ENCODE measurements at regions not wholly inside any gene's neighbourhood (a gene's known extent, or its start where the extent isn't known, plus 50 kb on each side); places are given as distances from the start of the nearest gene placed in this dataset.

- 72% methylated on average over 4 of the region's 9 CpGs for WGBS (ENCODE audit: insufficient coverage)
- DNase-seq, result no peak
- H3K9me3 ChIP-seq (replicated peaks; ENCODE audit: control insufficient read depth, low read depth, low read length), result no peaks in the 10 kb centered on the region
- no peaks in the 10 kb centered on the region for H3K4me1 ChIP-seq (ENCODE audit: control insufficient read depth, insufficient read depth, low read length)
- no peak overlapping the region for H3K4me3 ChIP-seq (ENCODE audit: low read length)
- no peak overlapping the region for H3K27ac ChIP-seq (ENCODE audit: low read length)
- no peaks in the 10 kb centered on the region for H3K27me3 ChIP-seq (ENCODE audit: control insufficient read depth, insufficient read depth, low read length)
- no peaks in the 10 kb centered on the region for H3K36me3 ChIP-seq (ENCODE audit: control insufficient read depth, insufficient read depth, low read length)
Measured at GRCh38 chr13:110063490-110064421, 243.2 kb downstream of the COL4A1 start.

DNA sequence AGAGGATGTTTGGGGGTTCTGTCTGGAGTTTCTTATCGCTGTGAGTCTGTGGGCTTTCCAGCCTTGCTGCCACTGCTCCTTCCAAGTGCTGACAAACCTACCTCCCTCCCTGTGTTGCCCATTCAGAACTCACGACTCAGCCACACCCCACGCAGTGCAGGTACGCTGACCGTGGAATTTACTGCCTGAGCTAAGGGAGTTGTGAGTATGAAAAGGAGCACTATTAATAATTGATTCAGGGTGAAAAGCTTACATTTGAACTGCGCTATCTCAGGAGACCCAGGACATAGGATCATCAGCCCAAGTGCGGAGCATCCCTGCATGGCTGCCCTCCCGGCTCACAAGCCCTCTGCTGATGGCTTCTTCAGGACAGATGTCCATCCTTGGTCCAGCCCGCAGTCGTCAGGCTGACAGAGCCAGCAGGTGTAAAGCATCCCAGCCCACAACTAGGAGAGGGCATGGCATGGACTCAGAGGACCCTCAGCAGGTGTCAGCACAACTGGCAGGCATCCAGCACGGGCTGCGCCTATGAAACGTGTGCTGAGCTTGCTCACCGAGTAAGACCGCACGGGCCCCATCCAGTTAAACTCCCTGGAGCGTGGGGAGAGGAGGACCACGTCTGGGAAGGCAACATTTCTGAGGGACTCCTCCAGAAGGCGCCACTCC, 244.0 kb downstream of the COL4A1 start:
- peak; percentile 26 for DNase-seq
- H3K27ac ChIP-seq (ENCODE audit: low read length), result no peak overlapping the region

GRCh38 chr13:110062077-110062776, 244.7 kb downstream of the COL4A1 start:
- whole genome bisulfite sequencing (ENCODE audit: insufficient coverage), result 82% methylated on average over 10 of the region's 10 CpGs
- Histone ChIP-seq H3K4me1 (ENCODE audit: control insufficient read depth, insufficient read depth, low read length) (no peaks in the 10 kb centered on the region), H3K36me3 (ENCODE audit: control insufficient read depth, insufficient read depth, low read length) (no peaks in the 10 kb centered on the region), H3K4me3 (ENCODE audit: low read length) (no peak overlapping the region), H3K27me3 (ENCODE audit: control insufficient read depth, insufficient read depth, low read length) (no peaks in the 10 kb centered on the region), H3K27ac (ENCODE audit: low read length) (no peak overlapping the region), H3K9me3 (replicated peaks; ENCODE audit: control insufficient read depth, low read depth, low read length) (no peaks in the 10 kb centered on the region)
- no peak for DNase-seq

More for the DNA sequence above, 244.0 kb downstream of the COL4A1 start:
- H3K36me3 ChIP-seq (ENCODE audit: control insufficient read depth, insufficient read depth, low read length), result no peaks in the 10 kb centered on the region
- H3K27me3 ChIP-seq (ENCODE audit: control insufficient read depth, insufficient read depth, low read length), result no peaks in the 10 kb centered on the region
- no peak overlapping the region for H3K4me3 ChIP-seq (ENCODE audit: low read length)
- WGBS (ENCODE audit: insufficient coverage), result 82% methylated on average over 14 of the region's 19 CpGs
- H3K4me1 ChIP-seq (ENCODE audit: control insufficient read depth, insufficient read depth, low read length), result no peaks in the 10 kb centered on the region
- H3K9me3 ChIP-seq (replicated peaks; ENCODE audit: control insufficient read depth, low read depth, low read length), result no peaks in the 10 kb centered on the region

DNA sequence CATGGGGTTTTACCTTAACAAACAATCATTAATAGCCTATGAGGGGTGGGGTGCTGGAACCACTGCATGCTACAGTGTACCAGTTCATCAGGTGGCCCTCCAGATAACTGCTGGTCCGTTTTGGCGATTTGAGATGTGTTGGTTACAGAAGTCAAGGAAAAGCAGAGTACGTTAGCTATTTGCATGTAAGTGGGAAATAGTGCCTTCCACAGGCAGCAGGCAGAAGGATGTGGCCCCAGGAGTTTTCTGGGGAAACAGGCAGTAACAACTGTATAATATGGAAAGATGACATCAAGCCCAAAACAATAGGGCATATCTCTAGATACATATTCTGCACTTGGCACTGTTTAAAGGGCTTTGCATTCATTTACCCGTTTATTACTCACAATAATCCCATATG, 245.7 kb downstream of the COL4A1 start:
- no peak for DNase-seq
- WGBS (ENCODE audit: insufficient coverage), result 90% methylated on average over 3 of the region's 4 CpGs
- H3K4me3 ChIP-seq (ENCODE audit: low read length), result no peak overlapping the region

GRCh38 chr13:110057052-110057451, 249.9 kb downstream of the COL4A1 start:
- H3K4me1 ChIP-seq (ENCODE audit: control insufficient read depth, insufficient read depth, low read length), result no peaks in the 10 kb centered on the region
- 68% methylated on average over 3 of the region's 9 CpGs for WGBS (ENCODE audit: insufficient coverage)
- H3K27me3 ChIP-seq (ENCODE audit: control insufficient read depth, insufficient read depth, low read length), result no peaks in the 10 kb centered on the region
- no peaks in the 10 kb centered on the region for H3K9me3 ChIP-seq (replicated peaks; ENCODE audit: control insufficient read depth, low read depth, low read length)
- no peak for DNase-seq
- H3K27ac ChIP-seq (ENCODE audit: low read length), result no peak overlapping the region
- H3K36me3 ChIP-seq (ENCODE audit: control insufficient read depth, insufficient read depth, low read length), result no peaks in the 10 kb centered on the region
- H3K4me3 ChIP-seq (ENCODE audit: low read length), result no peak overlapping the region

More for the DNA sequence above, 245.7 kb downstream of the COL4A1 start:
- Histone ChIP-seq H3K9me3 (replicated peaks; ENCODE audit: control insufficient read depth, low read depth, low read length) (no peaks in the 10 kb centered on the region), H3K36me3 (ENCODE audit: control insufficient read depth, insufficient read depth, low read length) (no peaks in the 10 kb centered on the region), H3K27me3 (ENCODE audit: control insufficient read depth, insufficient read depth, low read length) (no peaks in the 10 kb centered on the region), H3K27ac (ENCODE audit: low read length) (no peak overlapping the region), H3K4me1 (ENCODE audit: control insufficient read depth, insufficient read depth, low read length) (no peaks in the 10 kb centered on the region)

DNA sequence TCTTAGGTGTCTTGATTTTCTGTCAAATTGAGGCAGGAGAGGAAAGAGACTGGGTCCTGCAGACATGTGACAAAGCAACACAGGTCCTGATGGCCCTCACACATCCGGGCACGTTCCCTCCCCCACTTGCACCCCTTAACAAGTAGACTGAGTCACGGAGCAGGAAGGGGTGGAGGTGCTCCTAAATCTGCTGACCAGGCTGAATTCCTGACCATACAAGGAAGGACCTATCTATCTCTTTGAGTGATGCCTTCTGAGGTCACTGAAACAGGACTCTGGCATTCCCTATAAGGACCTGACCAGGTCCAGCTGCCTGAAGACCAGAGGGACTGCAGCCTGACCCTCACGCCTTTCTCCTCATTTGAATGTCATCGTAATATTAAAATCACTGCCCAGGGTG, 250.3 kb downstream of the COL4A1 start:
- Histone ChIP-seq H3K36me3 (ENCODE audit: control insufficient read depth, insufficient read depth, low read length) (no peaks in the 10 kb centered on the region), H3K27ac (ENCODE audit: low read length) (no peak overlapping the region), H3K4me3 (ENCODE audit: low read length) (no peak overlapping the region), H3K9me3 (replicated peaks; ENCODE audit: control insufficient read depth, low read depth, low read length) (no peaks in the 10 kb centered on the region), H3K27me3 (ENCODE audit: control insufficient read depth, insufficient read depth, low read length) (no peaks in the 10 kb centered on the region), H3K4me1 (ENCODE audit: control insufficient read depth, insufficient read depth, low read length) (no peaks in the 10 kb centered on the region)
- no peak for DNase-seq
- 85% methylated on average over 3 of the region's 5 CpGs for WGBS (ENCODE audit: insufficient coverage)

GRCh38 chr13:110055089-110055488, 251.9 kb downstream of the COL4A1 start:
- no peak overlapping the region for H3K27ac ChIP-seq (ENCODE audit: low read length)
- no peak overlapping the region for H3K4me3 ChIP-seq (ENCODE audit: low read length)
- no peaks in the 10 kb centered on the region for H3K27me3 ChIP-seq (ENCODE audit: control insufficient read depth, insufficient read depth, low read length)
- no peaks in the 10 kb centered on the region for H3K36me3 ChIP-seq (ENCODE audit: control insufficient read depth, insufficient read depth, low read length)
- H3K4me1 ChIP-seq (ENCODE audit: control insufficient read depth, insufficient read depth, low read length), result no peaks in the 10 kb centered on the region
- no peaks in the 10 kb centered on the region for H3K9me3 ChIP-seq (replicated peaks; ENCODE audit: control insufficient read depth, low read depth, low read length)
- DNase-seq, result no peak
- WGBS (ENCODE audit: insufficient coverage), result 100% methylated on average over 2 of the region's 3 CpGs

DNA sequence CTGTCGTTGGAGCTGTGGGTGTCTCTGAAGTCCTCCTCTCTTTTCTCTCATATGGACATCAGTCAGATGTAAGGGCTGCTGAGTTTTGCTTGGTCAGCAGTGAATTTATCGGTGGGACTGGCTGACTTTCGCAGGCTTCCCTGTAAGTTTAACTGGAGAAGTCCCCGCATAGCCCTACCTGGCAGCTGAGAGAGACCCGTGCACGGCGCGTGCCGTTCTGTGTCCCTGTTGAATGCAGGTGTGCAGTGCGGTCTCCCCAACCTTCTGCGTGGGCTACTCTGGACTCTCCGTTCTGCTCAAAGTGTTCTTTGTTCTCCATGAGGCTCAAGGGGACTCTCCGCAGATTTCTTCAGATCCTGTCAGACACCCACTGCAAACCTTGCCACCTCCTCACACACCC, 252.9 kb downstream of the COL4A1 start:
- Histone ChIP-seq H3K4me1 (ENCODE audit: control insufficient read depth, insufficient read depth, low read length) (no peaks in the 10 kb centered on the region), H3K36me3 (ENCODE audit: control insufficient read depth, insufficient read depth, low read length) (no peaks in the 10 kb centered on the region), H3K4me3 (ENCODE audit: low read length) (no peak overlapping the region), H3K27ac (ENCODE audit: low read length) (no peak overlapping the region), H3K27me3 (ENCODE audit: control insufficient read depth, insufficient read depth, low read length) (no peaks in the 10 kb centered on the region), H3K9me3 (replicated peaks; ENCODE audit: control insufficient read depth, low read depth, low read length) (no peaks in the 10 kb centered on the region)
- WGBS (ENCODE audit: insufficient coverage), result 91% methylated on average over 13 of the region's 13 CpGs
- no peak for DNase-seq

GRCh38 chr13:110047496-110047895, 259.5 kb downstream of the COL4A1 start:
- H3K36me3 ChIP-seq (ENCODE audit: control insufficient read depth, insufficient read depth, low read length), result no peaks in the 10 kb centered on the region
- DNase-seq, result peak; percentile 81
- peaks cover 3% of the 10 kb centered on the region for H3K4me1 ChIP-seq (ENCODE audit: control insufficient read depth, insufficient read depth, low read length)
- WGBS (ENCODE audit: insufficient coverage), result 9% methylated on average over 6 of the region's 7 CpGs
- no peak overlapping the region for H3K27ac ChIP-seq (ENCODE audit: low read length)
- no peaks in the 10 kb centered on the region for H3K27me3 ChIP-seq (ENCODE audit: control insufficient read depth, insufficient read depth, low read length)
- no peak overlapping the region for H3K4me3 ChIP-seq (ENCODE audit: low read length)
- H3K9me3 ChIP-seq (replicated peaks; ENCODE audit: control insufficient read depth, low read depth, low read length), result no peaks in the 10 kb centered on the region

DNA sequence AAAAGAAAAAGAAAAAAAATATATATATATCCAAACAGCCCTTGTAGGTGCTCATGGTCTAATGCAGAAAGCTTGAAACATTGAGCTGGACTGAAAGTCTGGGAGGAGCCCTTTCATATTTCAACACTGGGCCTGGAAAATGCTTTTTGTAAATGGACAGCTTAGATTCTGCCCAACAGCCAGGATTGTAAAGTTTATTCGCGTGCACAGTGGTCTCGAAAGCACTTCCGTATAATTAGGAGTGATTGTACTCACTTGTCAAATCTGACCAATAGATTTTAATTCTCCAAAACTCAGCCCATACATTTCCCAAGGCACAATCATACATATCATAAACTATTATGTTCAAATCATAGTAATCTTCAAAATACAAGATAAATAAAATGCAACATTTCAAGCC, 260.1 kb downstream of the COL4A1 start:
- Histone ChIP-seq H3K4me3 (ENCODE audit: low read length) (no peak overlapping the region), H3K4me1 (ENCODE audit: control insufficient read depth, insufficient read depth, low read length) (peaks cover 3% of the 10 kb centered on the region), H3K9me3 (replicated peaks; ENCODE audit: control insufficient read depth, low read depth, low read length) (no peaks in the 10 kb centered on the region), H3K27ac (ENCODE audit: low read length) (no peak overlapping the region), H3K27me3 (ENCODE audit: control insufficient read depth, insufficient read depth, low read length) (no peaks in the 10 kb centered on the region), H3K36me3 (ENCODE audit: control insufficient read depth, insufficient read depth, low read length) (no peaks in the 10 kb centered on the region)
- WGBS (ENCODE audit: insufficient coverage), result no CpG with 5 or more reads among the region's 4 CpGs
- peak; percentile 21 for DNase-seq

All from muscle of leg (tissue), 3 donors.